ENCODE measurements at regions not wholly inside any gene's neighbourhood (a gene's known extent, or its start where the extent isn't known, plus 50 kb on each side); places are given as distances from the start of the nearest gene placed in this dataset.

GRCh38 chr7:52862321-52862720, 173.1 kb upstream of the POM121L12 start:
- TF ChIP-seq, protein P1, sequence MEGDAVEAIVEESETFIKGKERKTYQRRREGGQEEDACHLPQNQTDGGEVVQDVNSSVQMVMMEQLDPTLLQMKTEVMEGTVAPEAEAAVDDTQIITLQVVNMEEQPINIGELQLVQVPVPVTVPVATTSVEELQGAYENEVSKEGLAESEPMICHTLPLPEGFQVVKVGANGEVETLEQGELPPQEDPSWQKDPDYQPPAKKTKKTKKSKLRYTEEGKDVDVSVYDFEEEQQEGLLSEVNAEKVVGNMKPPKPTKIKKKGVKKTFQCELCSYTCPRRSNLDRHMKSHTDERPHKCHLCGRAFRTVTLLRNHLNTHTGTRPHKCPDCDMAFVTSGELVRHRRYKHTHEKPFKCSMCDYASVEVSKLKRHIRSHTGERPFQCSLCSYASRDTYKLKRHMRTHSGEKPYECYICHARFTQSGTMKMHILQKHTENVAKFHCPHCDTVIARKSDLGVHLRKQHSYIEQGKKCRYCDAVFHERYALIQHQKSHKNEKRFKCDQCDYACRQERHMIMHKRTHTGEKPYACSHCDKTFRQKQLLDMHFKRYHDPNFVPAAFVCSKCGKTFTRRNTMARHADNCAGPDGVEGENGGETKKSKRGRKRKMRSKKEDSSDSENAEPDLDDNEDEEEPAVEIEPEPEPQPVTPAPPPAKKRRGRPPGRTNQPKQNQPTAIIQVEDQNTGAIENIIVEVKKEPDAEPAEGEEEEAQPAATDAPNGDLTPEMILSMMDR (IDR thresholded peaks at IDR 0.05), result no peak
- TF ChIP-seq POLR2A (IDR thresholded peaks at IDR 0.05) (no peak), POLR2AphosphoS5 (IDR thresholded peaks at IDR 0.05) (no peak), EP300 (IDR thresholded peaks at IDR 0.05) (no peak)
